ENCODE measurements at regions not wholly inside any gene's neighbourhood (a gene's known extent, or its start where the extent isn't known, plus 50 kb on each side); places are given as distances from the start of the nearest gene placed in this dataset.

GRCh38 chr6:153437193-153437592, 306.1 kb upstream of the RGS17 start:
- DNase-seq (ENCODE audit: low spot score in 2 of 2), result no peak
- H3K27ac ChIP-seq, result no peak overlapping the region
- no peaks in the 10 kb centered on the region for H3K9me3 ChIP-seq
- TF ChIP-seq CTCF (IDR thresholded peaks at IDR 0.05) (no peak), POLR2AphosphoS5 (IDR thresholded peaks at IDR 0.05) (no peak), POLR2A (IDR thresholded peaks at IDR 0.05) (no peak)
- H3K4me3 ChIP-seq, result no peak overlapping the region
- no peaks in the 10 kb centered on the region for H3K4me1 ChIP-seq
- no peaks in the 10 kb centered on the region for H3K36me3 ChIP-seq
- intact Hi-C loops (cut with DNase I; ENCODE audit: low total_unique reads), result no loop called here
- H3K27me3 ChIP-seq, result no peaks in the 10 kb centered on the region

GRCh38 chr6:153436351-153436750, 305.3 kb upstream of the RGS17 start:
- H3K27me3 ChIP-seq, result no peaks in the 10 kb centered on the region
- no peaks in the 10 kb centered on the region for H3K9me3 ChIP-seq
- no peak overlapping the region for H3K4me3 ChIP-seq
- no peak for DNase-seq (ENCODE audit: low spot score in 2 of 2)
- no peak overlapping the region for H3K27ac ChIP-seq
- TF ChIP-seq CTCF (IDR thresholded peaks at IDR 0.05), result no peak
- no peak for TF ChIP-seq POLR2AphosphoS5 (IDR thresholded peaks at IDR 0.05)
- no peak for TF ChIP-seq POLR2A (IDR thresholded peaks at IDR 0.05)
- no peaks in the 10 kb centered on the region for H3K4me1 ChIP-seq
- intact Hi-C loops (cut with DNase I; ENCODE audit: low total_unique reads), result no loop called here
- no peaks in the 10 kb centered on the region for H3K36me3 ChIP-seq

GRCh38 chr6:153435787-153436186, 304.7 kb upstream of the RGS17 start:
- no peak for DNase-seq (ENCODE audit: low spot score in 2 of 2)
- H3K36me3 ChIP-seq, result no peaks in the 10 kb centered on the region
- no peaks in the 10 kb centered on the region for H3K9me3 ChIP-seq
- TF ChIP-seq CTCF (IDR thresholded peaks at IDR 0.05) (no peak), POLR2AphosphoS5 (IDR thresholded peaks at IDR 0.05) (no peak), POLR2A (IDR thresholded peaks at IDR 0.05) (no peak)
- H3K27ac ChIP-seq, result no peak overlapping the region
- H3K4me3 ChIP-seq, result no peak overlapping the region
- H3K4me1 ChIP-seq, result no peaks in the 10 kb centered on the region
- intact Hi-C loops (cut with DNase I; ENCODE audit: low total_unique reads), result no loop called here
- H3K27me3 ChIP-seq, result no peaks in the 10 kb centered on the region

GRCh38 chr6:153425536-153425935, 294.5 kb upstream of the RGS17 start:
- H3K36me3 ChIP-seq, result no peaks in the 10 kb centered on the region
- no peaks in the 10 kb centered on the region for H3K9me3 ChIP-seq
- no peak overlapping the region for H3K27ac ChIP-seq
- DNase-seq (ENCODE audit: low spot score in 2 of 2), result no peak
- TF ChIP-seq POLR2A (IDR thresholded peaks at IDR 0.05) (no peak), POLR2AphosphoS5 (IDR thresholded peaks at IDR 0.05) (no peak), CTCF (IDR thresholded peaks at IDR 0.05) (no peak)
- H3K4me3 ChIP-seq, result no peak overlapping the region
- intact Hi-C loops (cut with DNase I; ENCODE audit: low total_unique reads), result no loop called here
- no peaks in the 10 kb centered on the region for H3K4me1 ChIP-seq
- H3K27me3 ChIP-seq, result no peaks in the 10 kb centered on the region

- DNase-seq (ENCODE audit: low spot score in 2 of 2), result no peak
- H3K36me3 ChIP-seq, result no peaks in the 10 kb centered on the region
- H3K4me1 ChIP-seq, result no peaks in the 10 kb centered on the region
- no peaks in the 10 kb centered on the region for H3K27me3 ChIP-seq
- no peaks in the 10 kb centered on the region for H3K9me3 ChIP-seq
- H3K4me3 ChIP-seq, result no peak overlapping the region
- no peak for TF ChIP-seq POLR2AphosphoS5 (IDR thresholded peaks at IDR 0.05)
- no peak for TF ChIP-seq CTCF (IDR thresholded peaks at IDR 0.05)
- no peak for TF ChIP-seq POLR2A (IDR thresholded peaks at IDR 0.05)
- H3K27ac ChIP-seq, result no peak overlapping the region
- intact Hi-C loops (cut with DNase I; ENCODE audit: low total_unique reads), result no loop called here
Observed at GRCh38 chr6:153424719-153425400, 293.8 kb upstream of the RGS17 start.

Data from breast epithelium (tissue), 4 donors.